Tibial artery (tissue), 4 donors: ENCODE measurements at regions not wholly inside any gene's neighbourhood (a gene's known extent, or its start where the extent isn't known, plus 50 kb on each side); places are given as distances from the start of the nearest gene placed in this dataset.

Experiments
- DNase-seq, 2 donors: peaks; one replicate each; pipeline ENCODE4 v3.0.0-alpha.2; 2019
- H3K27ac ChIP-seq, 2 donors: fragments of 200-600 bp; sonication (generic) in 1 of 2; 1 replicate in 1 of 2; 2 replicates in 1 of 2; pipeline ENCODE4 v1.5.1; 2018 to 2019; ENCODE audit warnings: mild to moderate bottlenecking in 1 of 2
- H3K27me3 ChIP-seq, 2 donors: fragments of 200-600 bp; sonication (generic) in 1 of 2; one replicate each; pipeline versions ENCODE4 v1.5.1 to v1.6.0; 2016 to 2019
- H3K36me3 ChIP-seq, 3 donors: fragments of 200-600 bp; sonication (generic) in 2 of 3; one replicate each; pipeline ENCODE4 v1.5.1; 2016 to 2019; ENCODE audit warnings: mild to moderate bottlenecking in 2 of 3
- H3K4me1 ChIP-seq, 4 donors: fragments of 200-600 bp; sonication (generic) in 2 of 4; 1 replicate in 3 of 4; 2 replicates in 1 of 4; pipeline ENCODE4 v1.5.1; 2016 to 2019
- H3K4me3 ChIP-seq, 2 donors: fragments of 200-600 bp; sonication (generic) in 1 of 2; 1 replicate in 1 of 2; 2 replicates in 1 of 2; pipeline ENCODE4 v1.5.1; 2018 to 2019; ENCODE audit warnings: mild to moderate bottlenecking in 2 of 2
- H3K9me3 ChIP-seq, 3 donors: fragments of 200-600 bp; sonication (generic) in 1 of 3; one replicate each; pipeline ENCODE4 v1.5.1; 2016 to 2019
- CTCF ChIP-seq, 2 experiments: fragments of 200-600 bp in 1 of 2; fragments of 450-650 bp in 1 of 2; IDR thresholded peaks; one replicate each; pipeline ENCODE4 v1.5.1; 2017 to 2019; ENCODE audit warnings: antibody characterized with exemption in 2 of 2, mild to moderate bottlenecking in 1 of 2, moderate library complexity in 1 of 2
- intact Hi-C: fragments of 100-400 bp; cut with DNase I; formaldehyde crosslinking; loops from one replicate; pipeline ENCODE4 v1.15.0; 2023; ENCODE audit warnings: low total_unique reads

DNA sequence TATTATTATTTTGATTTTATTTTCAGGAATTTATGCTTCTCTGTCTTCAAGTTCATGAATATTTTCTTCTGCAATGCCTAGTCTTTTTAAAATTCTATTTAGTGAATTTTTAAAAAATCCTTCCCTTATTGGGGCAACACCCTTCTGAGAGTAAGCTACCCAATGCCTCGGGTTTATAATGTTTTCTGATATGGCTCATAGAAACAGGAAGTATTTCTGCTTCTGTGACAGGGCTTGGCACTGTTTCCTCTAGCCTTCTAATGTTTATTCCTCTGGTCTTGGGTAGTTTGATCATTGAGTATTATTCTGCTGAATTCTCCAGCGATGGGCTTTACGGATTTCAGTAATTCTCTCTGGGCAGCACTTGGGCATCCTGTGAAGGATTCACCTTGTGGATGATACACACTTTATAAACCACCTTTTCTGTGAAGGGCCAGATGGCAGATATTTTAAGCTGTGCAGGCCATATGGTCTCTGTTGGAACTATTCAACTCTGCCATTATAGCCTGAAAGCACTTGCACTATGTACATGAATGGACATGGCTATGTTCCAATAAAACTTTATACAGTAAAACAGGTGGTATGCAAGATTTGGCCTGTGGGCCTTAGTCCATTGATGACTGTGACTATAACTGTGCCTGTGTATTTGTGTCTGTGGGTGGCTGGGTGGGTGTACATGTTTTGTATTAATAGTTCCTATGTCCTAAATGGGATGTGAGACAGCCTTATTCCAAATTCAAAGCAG lies 95.9 kb upstream of the FAT1 start:
- Histone ChIP-seq H3K27me3 (no peaks in the 10 kb centered on the region), H3K9me3 (no peaks in the 10 kb centered on the region), H3K4me3 (no peak overlapping the region), H3K4me1 (peaks cover 0 to 9% (median 5%) of the 10 kb centered on the region in 4 donors), H3K27ac (no peak overlapping the region), H3K36me3 (no peaks in the 10 kb centered on the region)
- no peak for DNase-seq
- TF ChIP-seq CTCF (IDR thresholded peaks at IDR 0.05), result no peak
- intact Hi-C loops, result no loop called here

GRCh38 chr4:186820391-186820891 lies 96.8 kb upstream of the FAT1 start:
- DNase-seq, result no peak
- H3K27ac ChIP-seq, result no peak overlapping the region

GRCh38 chr4:186823989-186824388 lies 100.3 kb upstream of the FAT1 start:
- intact Hi-C loops, result no loop called here
- no peak for DNase-seq
- H3K4me1 ChIP-seq, result peaks cover 0 to 9% (median 5%) of the 10 kb centered on the region in 4 donors
- no peak for TF ChIP-seq CTCF (IDR thresholded peaks at IDR 0.05)
- H3K27me3 ChIP-seq, result no peaks in the 10 kb centered on the region
- H3K27ac ChIP-seq, result no peak overlapping the region
- no peaks in the 10 kb centered on the region for H3K9me3 ChIP-seq
- no peaks in the 10 kb centered on the region for H3K36me3 ChIP-seq
- no peak overlapping the region for H3K4me3 ChIP-seq

More at GRCh38 chr4:186820391-186820891, 96.8 kb upstream of the FAT1 start:
- no peak overlapping the region for H3K4me3 ChIP-seq
- H3K4me1 ChIP-seq, result peaks cover 0 to 9% (median 5%) of the 10 kb centered on the region in 4 donors
- no peaks in the 10 kb centered on the region for H3K9me3 ChIP-seq
- H3K27me3 ChIP-seq, result no peaks in the 10 kb centered on the region
- no peaks in the 10 kb centered on the region for H3K36me3 ChIP-seq
- intact Hi-C loops, result no loop called here
- no peak for TF ChIP-seq CTCF (IDR thresholded peaks at IDR 0.05)

- H3K4me1 ChIP-seq, result peaks cover 0 to 14% (median 6%) of the 10 kb centered on the region in 4 donors
- no peak overlapping the region for H3K4me3 ChIP-seq
- H3K27me3 ChIP-seq, result no peaks in the 10 kb centered on the region
- no peak for TF ChIP-seq CTCF (IDR thresholded peaks at IDR 0.05)
- H3K36me3 ChIP-seq, result no peaks in the 10 kb centered on the region
- no peak overlapping the region for H3K27ac ChIP-seq
- no peaks in the 10 kb centered on the region for H3K9me3 ChIP-seq
- intact Hi-C loops, result no loop called here
- DNase-seq, result no peak
Observed at GRCh38 chr4:186825069-186825468, 101.4 kb upstream of the FAT1 start.

DNA sequence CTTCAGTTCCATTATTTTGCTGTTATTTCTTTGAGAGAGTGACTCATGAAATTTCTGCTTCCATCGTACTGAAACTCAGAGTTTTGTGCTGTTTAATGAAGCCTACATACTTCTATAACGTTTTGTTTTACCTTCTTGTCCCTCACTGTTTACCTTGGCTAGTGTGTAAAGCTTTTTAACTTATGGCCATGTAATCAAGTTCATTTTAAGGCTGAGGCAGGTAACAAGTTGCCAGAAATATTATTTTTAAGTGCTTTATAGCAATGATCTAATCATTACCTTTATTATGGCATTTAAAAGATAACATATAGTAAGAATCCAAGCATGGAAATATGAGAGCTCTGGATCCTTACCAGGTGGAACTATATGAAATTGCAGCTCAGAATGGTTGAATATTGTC lies 102.3 kb upstream of the FAT1 start:
- H3K27me3 ChIP-seq, result no peaks in the 10 kb centered on the region
- no peaks in the 10 kb centered on the region for H3K36me3 ChIP-seq
- DNase-seq, result no peak
- peaks cover 0 to 9% (median under 1%) of the 10 kb centered on the region in 4 donors for H3K4me1 ChIP-seq
- no peak overlapping the region for H3K27ac ChIP-seq
- intact Hi-C loops, result no loop called here
- TF ChIP-seq CTCF (IDR thresholded peaks at IDR 0.05), result no peak
- no peak overlapping the region for H3K4me3 ChIP-seq
- no peaks in the 10 kb centered on the region for H3K9me3 ChIP-seq
